ENCODE measurements at regions not wholly inside any gene's neighbourhood (a gene's known extent, or its start where the extent isn't known, plus 50 kb on each side); places are given as distances from the start of the nearest gene placed in this dataset.
A peak's percentile ranks its signal among the peaks of the same experiment; 100 is the strongest.
"Not testable (repeated sequence)": the region's sequence is repeated elsewhere in the genome, so short reads cannot be mapped to it uniquely, and the experiment has no call there.

DNA sequence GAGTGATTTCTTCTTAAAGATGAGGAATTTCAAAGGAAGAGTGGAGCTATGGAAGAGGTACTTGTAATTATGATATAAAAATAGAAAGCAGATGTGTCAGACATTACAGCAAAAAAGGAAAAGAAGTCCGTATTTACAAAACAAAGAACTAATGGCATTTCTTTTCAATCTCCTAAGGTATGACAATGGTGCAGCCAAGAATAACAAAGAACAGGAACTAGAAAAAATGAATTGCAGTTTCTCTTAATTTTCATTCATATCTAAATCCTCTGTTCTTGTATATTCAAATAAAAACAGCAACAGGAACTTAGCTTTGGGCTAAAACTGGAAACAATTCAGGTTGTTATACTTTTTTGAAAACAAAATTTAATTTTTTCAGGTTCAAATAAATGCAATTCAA lies 105.1 kb downstream of the SPRY1 start:
- no peak for DNase-seq

DNA sequence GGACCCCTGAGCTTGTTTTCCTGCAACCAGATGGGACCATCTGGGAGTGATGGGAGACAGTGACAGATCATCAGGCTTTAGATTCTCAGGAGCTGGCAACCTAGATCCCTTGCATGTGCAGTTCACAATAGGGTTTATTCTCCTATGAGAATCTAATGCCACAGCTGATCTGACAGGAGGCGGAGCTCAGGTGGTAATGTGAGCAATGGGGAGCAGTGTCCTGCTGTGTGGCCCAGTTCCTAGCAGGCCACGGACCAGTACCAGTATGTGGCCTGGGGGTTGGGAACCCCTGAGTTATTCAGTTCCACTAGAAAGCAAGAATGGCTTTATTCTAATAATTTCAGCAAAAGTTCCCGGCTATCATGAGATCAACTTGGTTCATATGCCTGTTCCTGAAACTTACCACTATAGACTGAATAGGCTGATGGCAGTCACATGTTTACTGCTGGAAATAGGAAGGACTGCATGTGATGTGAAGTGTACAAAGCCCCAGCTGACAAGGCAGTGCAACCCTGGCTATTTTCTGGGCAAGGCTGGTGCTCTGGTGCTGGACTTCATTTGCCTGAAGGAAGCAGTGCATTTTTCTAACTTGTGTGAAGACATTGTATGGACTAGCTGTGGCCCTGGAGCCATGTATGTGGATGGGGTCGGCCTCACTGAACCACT lies 107.2 kb downstream of the SPRY1 start:
- DNase-seq: no peak

DNA sequence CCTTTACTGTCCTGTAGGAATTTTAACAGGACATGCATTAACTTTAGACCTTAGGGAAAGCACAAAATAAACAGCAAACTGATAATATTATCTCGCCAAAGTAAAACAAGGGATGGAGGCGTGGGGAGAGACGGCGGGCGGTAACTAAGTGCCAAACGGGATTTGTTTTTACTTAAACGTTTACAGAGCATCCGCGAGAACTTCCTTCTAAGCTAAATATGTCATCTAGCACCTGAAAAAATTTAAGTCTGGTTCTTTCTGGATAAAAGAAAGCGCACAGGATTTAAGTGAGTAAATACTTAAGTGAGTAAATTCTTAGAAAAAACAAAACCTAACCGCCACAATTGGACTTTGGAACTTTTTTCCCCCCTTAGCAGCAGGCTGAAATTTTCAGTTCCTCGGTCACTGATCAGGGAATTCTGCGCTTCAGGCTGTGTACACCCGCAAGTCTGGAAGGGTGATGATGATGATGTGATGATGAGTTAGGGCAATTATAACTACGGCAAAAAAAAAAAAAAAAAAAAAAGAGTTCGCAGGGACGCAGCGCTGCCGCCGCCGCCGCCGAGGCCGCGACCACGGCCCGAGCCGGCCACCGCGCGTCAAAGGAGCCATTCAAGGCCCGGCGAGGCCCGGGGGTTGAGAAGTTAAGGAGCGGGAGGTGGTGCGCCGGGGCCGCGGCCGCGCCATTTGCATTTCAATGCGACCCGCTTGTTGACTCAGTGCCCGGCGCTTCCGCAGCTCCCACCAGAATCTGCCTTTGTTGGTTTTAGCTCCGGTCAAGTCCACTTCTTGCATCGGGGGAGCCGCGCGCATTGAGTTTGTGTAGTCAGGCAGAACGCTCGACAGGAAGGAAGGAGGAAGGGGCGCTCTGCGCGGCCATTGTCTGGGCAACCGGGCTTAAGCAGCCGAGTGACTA lies 108.8 kb downstream of the SPRY1 start:
- DNase-seq: peak; percentile 47

DNA sequence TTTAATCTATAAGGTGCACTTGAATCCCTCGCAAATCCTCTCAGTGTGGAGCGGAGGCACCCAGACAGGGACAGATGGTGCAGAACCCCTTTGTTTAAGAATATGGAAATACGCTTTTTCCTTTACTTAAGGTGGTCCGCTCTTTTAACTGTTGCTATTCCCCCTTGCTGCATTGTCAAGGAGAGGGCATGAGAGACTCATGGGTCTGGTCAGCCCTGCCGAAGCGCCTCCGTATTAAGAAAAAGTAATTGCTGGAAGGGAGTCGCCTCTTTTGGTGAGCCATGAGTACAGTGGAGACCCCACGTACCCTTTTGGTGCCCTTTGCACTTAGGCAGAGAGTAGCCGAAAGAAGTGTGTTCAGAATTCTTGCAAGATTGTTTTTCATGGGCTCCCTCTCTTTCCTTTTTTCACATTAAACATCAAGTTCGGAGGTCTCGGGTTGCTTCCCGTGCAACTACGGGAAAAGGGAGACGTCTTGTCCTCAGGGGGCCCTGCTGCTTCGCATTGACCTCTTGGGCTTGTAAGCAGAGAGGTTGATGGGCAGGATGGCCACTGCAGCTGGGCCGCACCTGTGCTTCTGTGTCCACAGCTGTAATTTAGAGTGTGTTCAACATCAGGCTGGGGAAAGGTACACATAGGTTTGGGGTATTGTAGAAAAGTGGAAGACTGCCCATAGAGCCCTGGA lies 109.6 kb downstream of the SPRY1 start:
- DNase-seq: no peak

DNA sequence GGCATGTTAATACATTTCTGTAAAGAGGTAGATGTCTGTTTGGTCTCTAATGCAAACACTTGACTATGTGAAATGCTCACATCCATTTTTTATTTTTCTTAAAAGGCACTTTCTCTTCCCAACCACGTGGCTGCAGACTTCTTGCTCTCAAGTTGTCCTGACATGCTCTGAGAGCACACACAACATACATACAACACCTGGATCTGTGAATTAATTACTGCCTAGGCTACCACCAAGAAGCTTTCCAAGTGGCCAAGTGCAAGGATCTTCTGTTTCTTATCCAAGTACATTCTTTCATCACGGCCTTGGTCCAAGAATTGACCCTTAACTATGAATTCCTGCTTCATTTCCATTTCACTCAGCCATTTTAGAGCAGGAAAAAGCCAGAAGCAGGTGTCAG lies 110.8 kb downstream of the SPRY1 start:
- no peak for DNase-seq

DNA sequence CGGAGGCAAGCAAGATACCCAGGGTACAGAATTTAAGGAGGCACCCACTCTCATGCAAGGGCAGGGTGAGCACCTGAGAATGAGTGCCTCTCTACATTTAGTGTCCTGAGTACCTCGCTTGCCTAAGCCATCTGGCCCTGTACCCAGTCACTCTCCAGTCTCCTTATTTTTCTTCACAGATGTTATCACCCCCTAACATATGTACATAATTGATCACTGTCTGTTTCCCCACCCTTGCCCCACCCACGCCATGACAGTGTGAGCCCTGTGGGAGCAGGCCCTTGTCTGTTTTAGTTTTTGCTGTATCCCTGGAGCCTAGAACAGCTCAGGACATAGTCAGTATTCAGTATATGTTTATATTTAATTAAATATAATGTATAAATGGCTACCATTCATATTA lies 113.6 kb downstream of the SPRY1 start:
- no peak for DNase-seq

DNA sequence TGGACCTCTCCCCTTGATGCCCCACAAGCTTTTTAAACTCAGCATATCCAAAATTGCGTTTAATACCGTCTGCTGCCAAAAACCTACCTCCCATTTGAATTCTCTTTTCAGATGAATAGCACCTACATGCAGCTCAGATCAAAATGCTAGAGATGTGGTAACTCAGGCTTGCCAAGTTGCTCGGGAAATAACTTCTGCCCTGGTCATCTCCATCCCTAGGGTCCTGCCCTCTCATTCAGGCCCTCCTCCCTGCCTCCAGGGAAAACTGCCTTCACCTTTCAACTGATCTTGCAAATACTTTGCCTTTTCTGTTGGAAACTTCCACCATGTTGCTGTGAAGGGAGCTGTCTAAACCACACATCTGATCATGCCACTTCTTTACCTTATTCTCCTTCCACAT lies 114.1 kb downstream of the SPRY1 start:
- DNase-seq: no peak

DNA sequence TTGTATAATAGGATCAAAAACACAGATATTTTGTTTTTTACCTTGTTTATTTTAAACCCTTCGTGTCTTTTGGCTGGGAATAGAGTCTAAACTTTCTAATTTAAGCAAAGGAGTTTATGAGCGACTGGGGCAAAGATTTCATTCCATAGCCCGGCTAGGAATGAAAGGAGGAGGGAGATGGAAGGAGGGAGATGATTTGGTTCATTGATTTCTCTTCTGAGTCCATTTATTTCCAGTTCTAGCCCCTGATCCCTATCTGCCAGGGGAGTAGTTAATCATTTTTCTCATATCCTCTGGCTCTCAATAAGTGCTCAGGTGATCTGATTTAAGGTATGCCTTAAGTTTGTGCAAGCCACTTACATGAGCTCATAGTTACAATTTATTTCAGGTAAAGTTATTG lies 120.0 kb downstream of the SPRY1 start:
- no peak for DNase-seq

DNA sequence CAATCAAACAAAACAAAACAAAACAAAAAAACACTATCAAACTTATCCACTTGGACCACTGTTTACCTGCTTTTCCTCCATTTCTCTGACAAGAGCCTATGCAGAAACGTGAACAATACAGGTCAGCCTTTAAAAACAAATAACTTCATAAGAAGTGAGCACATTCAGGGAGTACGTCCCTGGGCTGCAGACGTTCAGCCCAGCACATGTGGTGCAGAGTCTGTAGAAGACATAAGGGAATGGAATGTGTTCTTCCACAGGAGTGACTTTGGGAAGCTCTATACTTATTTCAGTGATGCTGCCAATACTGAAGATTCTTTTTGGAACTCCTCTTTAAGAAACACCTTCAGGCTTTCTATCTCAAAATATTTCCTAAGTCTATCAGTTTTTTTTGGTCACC lies 120.6 kb downstream of the SPRY1 start:
- no peak for DNase-seq

DNA sequence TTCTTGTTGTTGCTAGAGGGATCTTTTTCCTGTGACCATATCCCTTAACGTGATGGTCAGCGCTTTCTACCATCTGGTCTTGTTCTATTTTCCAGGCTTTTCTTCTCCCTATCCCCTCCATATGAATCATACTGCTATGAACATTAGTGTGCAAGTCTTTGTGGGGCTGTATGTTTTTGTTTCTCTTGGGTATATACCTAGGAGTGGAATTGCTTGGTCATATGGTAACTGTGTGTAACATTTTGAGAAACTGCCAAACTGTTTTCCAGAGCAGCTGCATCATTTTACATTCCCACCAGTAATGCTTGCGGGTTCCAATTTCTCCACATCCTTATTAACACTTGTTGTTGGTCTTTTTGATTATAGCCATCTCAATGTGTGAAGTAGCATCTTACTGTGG lies 121.4 kb downstream of the SPRY1 start:
- DNase-seq: no peak

DNA sequence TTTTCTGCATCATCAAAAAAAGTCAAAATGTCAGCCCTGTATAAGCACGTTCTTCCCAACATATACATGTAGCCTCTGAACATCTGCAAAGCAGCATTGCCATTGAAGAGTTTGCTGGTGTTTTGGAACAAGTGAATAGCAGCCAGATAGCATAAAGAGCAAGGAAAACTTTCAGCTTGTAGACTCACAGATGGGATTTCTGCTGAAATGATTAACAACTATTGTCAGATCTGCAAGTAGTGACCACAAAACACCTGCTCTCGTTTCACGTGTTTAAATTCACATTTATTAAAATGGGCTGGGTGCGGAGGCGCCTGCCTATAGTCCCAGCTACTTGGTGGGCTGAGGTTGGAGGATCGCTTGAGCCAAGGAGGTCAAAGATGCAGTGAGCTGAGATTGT lies 123.7 kb downstream of the SPRY1 start:
- DNase-seq: no peak

DNA sequence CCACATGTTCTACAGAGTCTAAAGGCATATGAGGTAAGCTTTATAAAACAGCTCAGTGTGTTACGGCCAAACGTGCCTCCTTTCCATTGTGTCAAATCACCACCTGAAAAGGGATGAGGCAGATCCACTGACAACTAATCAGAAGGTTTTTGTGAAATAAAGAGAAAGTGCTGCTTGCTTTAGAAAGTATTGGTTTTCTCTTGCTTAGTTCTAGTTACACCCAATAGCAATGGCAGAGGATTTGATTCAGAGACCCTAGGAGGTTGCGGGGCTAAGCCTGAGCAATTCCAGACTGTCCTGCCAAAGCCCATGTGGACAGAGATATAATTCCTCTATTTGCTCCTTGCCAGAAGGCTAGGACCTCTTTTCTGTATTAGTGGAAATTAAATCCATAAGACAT lies 125.5 kb downstream of the SPRY1 start:
- no peak for DNase-seq

DNA sequence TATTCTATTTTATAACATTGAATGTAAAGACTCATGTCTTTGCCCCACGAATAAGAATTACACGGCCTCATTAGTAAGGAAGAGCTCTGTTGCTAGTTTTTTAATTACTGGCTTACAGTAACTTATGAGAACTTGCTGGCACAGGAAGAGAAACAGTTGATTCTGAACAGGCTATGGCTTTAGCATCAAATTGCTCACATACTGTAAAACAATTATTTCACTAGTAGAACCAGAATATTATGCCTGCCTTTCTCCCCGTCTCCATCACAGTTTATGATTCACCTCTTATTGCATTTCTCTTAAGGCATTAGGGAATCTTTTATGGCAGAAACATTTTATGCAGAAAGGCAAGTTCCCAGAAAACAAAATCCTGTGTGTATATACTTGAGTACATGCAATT lies 126.1 kb downstream of the SPRY1 start:
- no peak for DNase-seq

DNA sequence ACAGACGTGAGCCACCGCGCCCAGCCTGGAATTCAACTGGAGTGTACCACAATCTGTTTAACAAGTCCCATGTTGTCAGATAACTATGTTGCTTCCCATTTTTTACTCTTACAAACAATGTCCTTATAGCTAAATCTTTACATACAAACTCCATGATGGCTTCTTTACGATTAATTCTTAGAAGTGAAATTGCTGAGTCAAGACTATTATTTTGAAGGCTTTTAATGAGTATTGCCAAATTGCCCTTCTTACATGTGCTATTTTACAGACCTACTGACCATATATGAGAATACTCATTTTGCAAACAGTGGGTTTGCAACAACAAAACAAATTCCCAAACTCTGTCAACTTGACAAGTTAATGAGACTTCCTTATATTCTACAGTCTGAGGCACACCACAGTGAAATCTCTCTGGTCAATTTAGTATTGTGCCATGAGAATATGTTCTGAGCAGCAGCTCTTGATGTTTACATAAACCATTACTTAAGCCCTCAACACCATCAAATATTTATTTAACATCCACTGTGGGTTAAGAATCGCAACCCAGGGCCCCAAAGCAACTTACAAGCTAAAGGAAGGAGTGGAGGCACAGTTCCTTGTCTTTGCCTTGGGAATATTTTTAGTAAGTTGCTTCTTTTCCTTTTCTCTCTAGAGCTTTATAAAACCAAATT lies 128.5 kb downstream of the SPRY1 start:
- DNase-seq: peak; percentile 3

DNA sequence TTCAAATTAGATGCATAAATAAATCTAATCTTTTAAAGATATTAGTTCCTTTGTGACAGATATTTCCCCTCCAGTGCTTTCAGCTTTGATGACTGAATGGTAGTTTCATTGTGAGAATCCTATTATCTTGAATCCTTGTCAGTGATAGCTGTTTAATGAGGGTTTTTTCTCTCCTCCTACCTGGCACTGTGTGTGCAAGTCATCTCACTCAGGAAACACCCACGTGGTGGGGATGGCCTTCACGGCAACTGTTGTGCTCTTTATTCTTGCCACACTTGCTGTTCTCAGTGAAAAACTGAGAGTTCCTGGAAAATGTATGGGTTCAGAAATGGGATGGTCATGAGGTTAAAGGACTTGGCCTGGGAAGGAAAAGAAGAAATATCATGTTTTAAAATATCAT lies 129.9 kb downstream of the SPRY1 start:
- DNase-seq: no peak

DNA sequence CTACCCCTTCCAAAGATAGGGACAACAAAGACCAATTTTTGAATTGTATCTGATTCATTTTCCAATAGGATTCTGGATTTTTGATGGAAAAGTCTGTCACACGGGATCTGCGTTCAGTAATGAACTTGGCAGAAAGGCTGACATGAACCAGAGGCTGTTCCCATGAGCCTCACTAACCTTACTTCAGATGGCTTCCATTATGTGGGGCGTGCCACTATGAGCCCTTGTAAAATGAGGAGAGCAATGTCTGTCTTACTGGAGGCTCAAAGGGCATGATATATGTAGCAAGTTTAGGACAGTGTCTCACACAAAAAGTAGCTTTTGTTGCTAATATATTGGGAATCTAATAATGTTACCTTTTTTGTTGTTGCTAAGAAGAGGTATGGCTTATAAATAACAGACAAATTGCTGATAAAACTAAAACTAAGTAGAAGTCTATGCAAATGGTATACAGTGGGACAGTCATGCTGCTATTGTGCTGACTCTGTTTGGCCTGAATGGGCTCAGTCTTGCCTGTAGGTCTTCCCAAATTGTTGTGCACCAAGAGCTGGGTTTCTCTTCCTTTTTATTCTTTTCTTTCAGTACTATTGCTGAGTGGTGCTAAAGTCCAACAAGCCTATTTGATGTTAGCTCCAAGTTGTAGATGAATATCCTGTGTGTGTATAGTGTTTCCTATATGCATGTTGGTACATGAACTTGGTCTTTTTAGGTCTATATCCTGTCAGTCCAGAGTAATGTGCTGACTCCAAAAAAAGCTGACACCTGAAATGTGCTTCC lies 132.1 kb downstream of the SPRY1 start:
- no peak for DNase-seq

DNA sequence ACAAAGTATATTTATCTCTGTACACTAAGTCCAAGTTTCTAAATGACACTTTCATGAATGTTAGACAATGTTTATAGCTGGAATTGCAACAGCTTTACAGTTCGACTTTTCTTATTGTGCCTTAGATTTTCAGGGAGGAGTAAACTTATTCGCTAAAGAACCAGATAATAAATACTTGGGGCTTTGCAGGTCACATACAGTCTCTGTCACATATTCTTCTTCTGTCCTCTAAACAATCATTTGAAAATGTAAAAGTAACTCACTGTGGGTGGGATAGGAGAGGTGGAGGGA lies 132.6 kb downstream of the SPRY1 start:
- no peak for DNase-seq

DNA sequence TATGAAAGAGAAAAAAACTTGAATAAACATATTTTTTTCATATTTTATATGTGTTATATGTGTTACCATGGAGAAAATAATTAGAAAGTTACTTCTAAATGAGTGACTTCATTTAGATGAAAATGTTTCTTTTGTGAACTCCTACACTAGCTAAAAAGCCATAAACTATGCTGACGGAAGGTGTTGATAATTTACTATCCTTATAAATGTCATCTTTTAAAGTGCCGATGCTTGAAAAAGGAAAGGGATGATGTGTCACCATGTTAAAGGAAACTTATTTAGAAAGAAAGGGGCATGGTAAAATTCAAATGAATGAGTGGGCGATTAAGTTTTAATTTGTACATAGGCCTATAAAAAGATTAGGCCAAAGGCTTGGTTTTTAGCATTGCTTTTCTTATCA lies 133.8 kb downstream of the SPRY1 start:
- no peak for DNase-seq

DNA sequence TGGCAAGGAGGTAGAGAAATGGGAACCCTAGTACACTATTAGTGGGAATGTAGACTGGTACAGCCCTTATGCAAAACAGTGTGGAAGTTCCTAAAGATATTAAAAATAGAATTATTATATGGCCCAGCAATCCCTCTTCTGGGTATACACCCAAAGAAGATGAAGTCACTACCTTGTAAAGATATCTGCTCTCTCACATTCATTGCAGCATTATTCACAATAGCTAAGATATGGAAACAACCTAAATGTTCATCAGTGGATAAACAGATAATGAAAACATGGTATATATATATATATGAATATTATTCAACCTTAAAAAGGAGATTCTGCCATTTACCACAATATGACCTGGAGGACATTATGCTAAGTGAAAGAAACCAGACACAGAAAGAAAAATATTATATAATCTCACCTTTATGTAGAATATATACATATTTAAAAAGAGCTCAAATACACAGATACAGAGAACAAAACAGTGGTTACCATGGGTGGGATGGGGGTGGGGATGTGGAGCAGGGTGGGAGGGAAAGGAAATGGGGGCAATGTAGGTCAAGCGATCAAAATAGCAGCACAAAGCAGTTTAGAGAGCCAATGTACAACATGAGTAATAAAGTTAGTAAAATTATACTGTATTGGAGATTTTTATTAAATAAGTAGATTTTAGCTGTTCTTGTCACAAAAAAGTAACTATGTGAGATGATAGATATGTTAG lies 138.6 kb downstream of the SPRY1 start:
- no peak for DNase-seq

DNA sequence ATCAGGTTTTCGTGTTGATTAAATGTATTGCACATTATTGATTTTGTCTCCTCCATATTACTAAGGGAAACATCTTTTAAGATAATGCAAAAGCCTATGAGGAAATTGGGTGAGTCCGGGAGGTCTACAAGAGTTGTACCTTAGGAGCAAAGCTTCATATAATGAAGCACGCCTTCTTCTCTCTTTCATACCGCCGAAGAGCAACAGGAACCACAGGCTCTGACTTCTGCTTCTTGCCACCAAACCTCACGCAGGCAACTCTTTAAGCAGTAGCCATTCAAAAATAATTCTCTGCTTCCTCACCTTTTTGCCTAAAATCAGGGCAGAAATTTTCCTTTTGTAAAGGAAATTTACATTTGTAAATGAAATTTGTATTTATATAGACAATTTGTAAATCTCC lies 139.6 kb downstream of the SPRY1 start:
- no peak for DNase-seq

DNA sequence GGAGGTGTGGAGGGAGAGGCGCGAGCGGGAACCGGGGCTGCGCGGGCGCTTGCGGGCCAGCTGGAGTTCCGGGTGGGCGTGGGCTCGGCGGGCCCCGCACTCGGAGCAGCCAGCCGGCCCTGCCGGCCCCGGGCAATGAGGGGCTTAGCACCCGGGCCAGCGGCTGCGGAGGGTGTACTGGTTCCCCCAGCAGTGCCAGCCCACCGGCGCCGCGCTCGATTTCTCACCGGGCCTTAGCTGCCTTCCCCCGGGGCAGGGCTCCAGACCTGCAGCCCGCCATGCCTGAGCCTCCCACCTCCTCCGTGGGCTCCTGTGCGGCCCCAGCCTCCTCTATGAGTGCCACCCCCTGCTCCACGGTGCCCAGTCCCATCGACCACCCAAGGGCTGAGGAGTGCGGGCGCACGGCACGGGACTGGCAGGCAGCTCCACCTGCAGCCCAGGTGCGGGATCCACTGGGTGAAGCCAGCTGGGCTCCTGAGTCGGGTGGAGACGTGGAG lies 141.4 kb downstream of the SPRY1 start:
- DNase-seq: not testable (repeated sequence)

Measured in NCI-H774 (cell line).